Body of pancreas (tissue), 4 donors: ENCODE measurements at regions not wholly inside any gene's neighbourhood (a gene's known extent, or its start where the extent isn't known, plus 50 kb on each side); places are given as distances from the start of the nearest gene placed in this dataset.

Experiments
- CTCF ChIP-seq, 7 experiments: fragments of 450-650 bp in 4 of 7; fragments of 200-600 bp in 3 of 7; sonication (generic) in 3 of 7; IDR thresholded peaks; one replicate each; pipeline ENCODE4 v1.5.1; 2016 to 2019; ENCODE audit warnings: antibody characterized with exemption in 7 of 7
- POLR2A ChIP-seq, 3 donors: fragments of 450-650 bp; IDR thresholded peaks; one replicate each; pipeline ENCODE4 v1.6.1; 2016; ENCODE audit warnings: antibody characterized with exemption in 3 of 3, mild to moderate bottlenecking in 2 of 3

- TF ChIP-seq CTCF (IDR thresholded peaks at IDR 0.05) (no peak), POLR2A (IDR thresholded peaks at IDR 0.05) (no peak)
Measured at GRCh38 chr20:10902576-10903282, 228.9 kb upstream of the JAG1 start.
